ENCODE measurements at regions not wholly inside any gene's neighbourhood (a gene's known extent, or its start where the extent isn't known, plus 50 kb on each side); places are given as distances from the start of the nearest gene placed in this dataset.

GRCh38 chr5:123814801-123815470 lies 303.0 kb downstream of the CSNK1G3 start:
- Histone ChIP-seq H3K36me3 (no peaks in the 10 kb centered on the region), H3K4me3 (no peak overlapping the region), H3K27ac (no peak overlapping the region), H3K4me1 (peaks cover 24 to 27% of the 10 kb centered on the region in 2 donors), H3K9me3 (no peaks in the 10 kb centered on the region), H3K27me3 (no peaks in the 10 kb centered on the region)
- ATAC-seq (no peak), DNase-seq (no peak)
- TF ChIP-seq POLR2A (IDR thresholded peaks at IDR 0.05): no peak
- TF ChIP-seq CTCF (IDR thresholded peaks at IDR 0.05 in 4 of 5, conservative IDR thresholded peaks at IDR 0.05 in 1 of 5): no peak
- in situ Hi-C loops (cut with MboI; ENCODE audit: low sequenced_read_pairs in 4 of 4): no loop called here
- intact Hi-C loops (cut with DNase I; ENCODE audit: low total_unique reads): no loop called here

GRCh38 chr5:123813937-123814624 lies 302.1 kb downstream of the CSNK1G3 start:
- in situ Hi-C loops (cut with MboI; ENCODE audit: low sequenced_read_pairs in 4 of 4): no loop called here
- Histone ChIP-seq H3K4me3 (no peak overlapping the region), H3K9me3 (no peaks in the 10 kb centered on the region)

GRCh38 chr5:123813264-123813663 lies 301.3 kb downstream of the CSNK1G3 start:
- no peaks in the 10 kb centered on the region for H3K27me3 ChIP-seq
- ATAC-seq (no peak), DNase-seq (no peak)
- intact Hi-C loops (cut with DNase I; ENCODE audit: low total_unique reads) (no loop called here), in situ Hi-C loops (cut with MboI; ENCODE audit: low sequenced_read_pairs in 4 of 4) (no loop called here)
- H3K9me3 ChIP-seq: no peaks in the 10 kb centered on the region
- TF ChIP-seq CTCF (IDR thresholded peaks at IDR 0.05 in 4 of 5, conservative IDR thresholded peaks at IDR 0.05 in 1 of 5): no peak
- no peak for TF ChIP-seq POLR2A (IDR thresholded peaks at IDR 0.05)
- no peaks in the 10 kb centered on the region for H3K36me3 ChIP-seq
- H3K4me1 ChIP-seq: peaks cover 38 to 43% of the 10 kb centered on the region in 2 donors
- no peak overlapping the region for H3K4me3 ChIP-seq
- H3K27ac ChIP-seq: no peak overlapping the region

More at GRCh38 chr5:123813937-123814624, 302.1 kb downstream of the CSNK1G3 start:
- Histone ChIP-seq H3K27ac (no peak overlapping the region), H3K27me3 (no peaks in the 10 kb centered on the region), H3K4me1 (peaks cover 30 to 35% of the 10 kb centered on the region in 2 donors), H3K36me3 (no peaks in the 10 kb centered on the region)
- peak in 1 of 2 donors; percentile 39 for ATAC-seq
- no peak for DNase-seq
- TF ChIP-seq POLR2A (IDR thresholded peaks at IDR 0.05) (no peak), CTCF (IDR thresholded peaks at IDR 0.05 in 4 of 5, conservative IDR thresholded peaks at IDR 0.05 in 1 of 5) (no peak)
- intact Hi-C loops (cut with DNase I; ENCODE audit: low total_unique reads): no loop called here

GRCh38 chr5:123811831-123812230 lies 299.9 kb downstream of the CSNK1G3 start:
- DNase-seq (no peak), ATAC-seq (no peak)
- TF ChIP-seq POLR2A (IDR thresholded peaks at IDR 0.05) (no peak), CTCF (IDR thresholded peaks at IDR 0.05 in 4 of 5, conservative IDR thresholded peaks at IDR 0.05 in 1 of 5) (no peak)
- Histone ChIP-seq H3K4me3 (no peak overlapping the region), H3K9me3 (no peaks in the 10 kb centered on the region), H3K27ac (no peak overlapping the region), H3K27me3 (no peaks in the 10 kb centered on the region), H3K4me1 (peaks cover 50 to 58% of the 10 kb centered on the region in 2 donors), H3K36me3 (no peaks in the 10 kb centered on the region)
- in situ Hi-C loops (cut with MboI; ENCODE audit: low sequenced_read_pairs in 4 of 4) (no loop called here), intact Hi-C loops (cut with DNase I; ENCODE audit: low total_unique reads) (no loop called here)

Measured in gastrocnemius medialis (tissue), 4 donors.